PC-9 (cell line): ENCODE measurements at regions not wholly inside any gene's neighbourhood (a gene's known extent, or its start where the extent isn't known, plus 50 kb on each side); places are given as distances from the start of the nearest gene placed in this dataset.

Experiments used
- CTCF ChIP-seq: fragments of 200-600 bp; sonication (generic); conservative IDR thresholded peaks from 2 replicates; pipeline ENCODE4 v1.6.1; 2017; ENCODE audit warnings: mixed run types, antibody characterized with exemption, mild to moderate bottlenecking, moderate library complexity
- EZH2 ChIP-seq: fragments of 200-600 bp; sonication (generic); IDR thresholded peaks from 2 replicates; pipeline ENCODE4 v1.8.0; 2017; ENCODE audit warnings: antibody characterized with exemption, low read depth

- TF ChIP-seq EZH2 (no peak), CTCF (no peak)
These were observed 161.4 kb upstream of the GALNT2 start for GRCh38 chr1:229905652-229906051.
